ENCODE measurements at regions not wholly inside any gene's neighbourhood (a gene's known extent, or its start where the extent isn't known, plus 50 kb on each side); places are given as distances from the start of the nearest gene placed in this dataset.

DNA sequence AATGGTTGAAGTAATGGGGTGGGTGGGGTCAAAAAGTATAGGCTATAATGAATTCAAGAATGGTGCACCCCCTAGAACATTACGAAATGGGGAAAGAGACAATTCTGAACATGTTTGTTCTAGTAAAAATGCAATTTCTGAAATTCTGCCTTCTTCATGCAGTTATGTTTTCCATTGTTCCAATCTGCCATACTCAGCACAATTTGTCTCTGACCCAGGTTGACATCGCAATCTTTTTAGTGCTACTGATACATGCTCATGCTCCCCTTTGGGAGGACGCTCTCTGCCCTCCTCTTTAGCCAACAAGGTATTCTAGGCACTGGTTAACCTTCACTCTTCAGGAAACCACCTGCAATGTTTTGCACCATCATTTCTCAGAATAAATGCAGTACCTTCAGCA is 1303.9 kb upstream of the PIK3C3 start:
- TF ChIP-seq, protein P1, sequence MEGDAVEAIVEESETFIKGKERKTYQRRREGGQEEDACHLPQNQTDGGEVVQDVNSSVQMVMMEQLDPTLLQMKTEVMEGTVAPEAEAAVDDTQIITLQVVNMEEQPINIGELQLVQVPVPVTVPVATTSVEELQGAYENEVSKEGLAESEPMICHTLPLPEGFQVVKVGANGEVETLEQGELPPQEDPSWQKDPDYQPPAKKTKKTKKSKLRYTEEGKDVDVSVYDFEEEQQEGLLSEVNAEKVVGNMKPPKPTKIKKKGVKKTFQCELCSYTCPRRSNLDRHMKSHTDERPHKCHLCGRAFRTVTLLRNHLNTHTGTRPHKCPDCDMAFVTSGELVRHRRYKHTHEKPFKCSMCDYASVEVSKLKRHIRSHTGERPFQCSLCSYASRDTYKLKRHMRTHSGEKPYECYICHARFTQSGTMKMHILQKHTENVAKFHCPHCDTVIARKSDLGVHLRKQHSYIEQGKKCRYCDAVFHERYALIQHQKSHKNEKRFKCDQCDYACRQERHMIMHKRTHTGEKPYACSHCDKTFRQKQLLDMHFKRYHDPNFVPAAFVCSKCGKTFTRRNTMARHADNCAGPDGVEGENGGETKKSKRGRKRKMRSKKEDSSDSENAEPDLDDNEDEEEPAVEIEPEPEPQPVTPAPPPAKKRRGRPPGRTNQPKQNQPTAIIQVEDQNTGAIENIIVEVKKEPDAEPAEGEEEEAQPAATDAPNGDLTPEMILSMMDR (IDR thresholded peaks at IDR 0.05) = no peak
- no peak for TF ChIP-seq POLR2A (IDR thresholded peaks at IDR 0.05)

Data from ovary (tissue), 3 donors.